ENCODE measurements at regions not wholly inside any gene's neighbourhood (a gene's known extent, or its start where the extent isn't known, plus 50 kb on each side); places are given as distances from the start of the nearest gene placed in this dataset.
A peak's percentile ranks its signal among the peaks of the same experiment; 100 is the strongest.

DNA sequence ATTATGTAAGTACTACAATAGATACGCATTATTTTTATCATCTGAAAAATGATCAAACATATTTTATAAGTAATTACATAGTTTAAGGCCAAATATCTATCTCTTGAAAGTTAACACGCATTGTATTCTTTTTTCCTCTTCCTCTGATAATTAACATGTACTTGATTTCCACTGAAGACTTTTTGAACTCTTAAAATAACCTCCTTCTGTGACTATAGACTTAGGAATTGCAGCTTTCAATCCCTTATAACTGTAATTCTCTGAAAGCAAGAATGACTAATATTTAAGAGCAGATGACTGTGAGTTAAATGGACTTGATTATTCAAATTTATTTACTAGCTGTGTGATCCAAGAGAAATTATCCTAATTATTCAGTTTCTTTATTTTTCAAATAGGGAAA, 730.6 kb upstream of the NECTIN3 start:
- 87 to 92% (median 91%) methylated on average over 2 of the region's 2 CpGs for WGBS, 4 donors
- intact Hi-C loops (cut with DNase I) = no loop called here
- Histone ChIP-seq H3K4me3 (no peak overlapping the region), H3K27me3 (no peaks in the 10 kb centered on the region), H3K27ac (no peak overlapping the region), H3K4me1 (replicated peaks in 1 of 2) (no peaks in the 10 kb centered on the region), H3K9me3 (replicated peaks in 1 of 3) (no peaks in the 10 kb centered on the region), H3K36me3 (replicated peaks in 1 of 2) (no peaks in the 10 kb centered on the region)
- DNase-seq = no peak
- TF ChIP-seq POLR2A (IDR thresholded peaks at IDR 0.05) = no peak
- TF ChIP-seq, protein P1, sequence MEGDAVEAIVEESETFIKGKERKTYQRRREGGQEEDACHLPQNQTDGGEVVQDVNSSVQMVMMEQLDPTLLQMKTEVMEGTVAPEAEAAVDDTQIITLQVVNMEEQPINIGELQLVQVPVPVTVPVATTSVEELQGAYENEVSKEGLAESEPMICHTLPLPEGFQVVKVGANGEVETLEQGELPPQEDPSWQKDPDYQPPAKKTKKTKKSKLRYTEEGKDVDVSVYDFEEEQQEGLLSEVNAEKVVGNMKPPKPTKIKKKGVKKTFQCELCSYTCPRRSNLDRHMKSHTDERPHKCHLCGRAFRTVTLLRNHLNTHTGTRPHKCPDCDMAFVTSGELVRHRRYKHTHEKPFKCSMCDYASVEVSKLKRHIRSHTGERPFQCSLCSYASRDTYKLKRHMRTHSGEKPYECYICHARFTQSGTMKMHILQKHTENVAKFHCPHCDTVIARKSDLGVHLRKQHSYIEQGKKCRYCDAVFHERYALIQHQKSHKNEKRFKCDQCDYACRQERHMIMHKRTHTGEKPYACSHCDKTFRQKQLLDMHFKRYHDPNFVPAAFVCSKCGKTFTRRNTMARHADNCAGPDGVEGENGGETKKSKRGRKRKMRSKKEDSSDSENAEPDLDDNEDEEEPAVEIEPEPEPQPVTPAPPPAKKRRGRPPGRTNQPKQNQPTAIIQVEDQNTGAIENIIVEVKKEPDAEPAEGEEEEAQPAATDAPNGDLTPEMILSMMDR (IDR thresholded peaks at IDR 0.05) = no peak

DNA sequence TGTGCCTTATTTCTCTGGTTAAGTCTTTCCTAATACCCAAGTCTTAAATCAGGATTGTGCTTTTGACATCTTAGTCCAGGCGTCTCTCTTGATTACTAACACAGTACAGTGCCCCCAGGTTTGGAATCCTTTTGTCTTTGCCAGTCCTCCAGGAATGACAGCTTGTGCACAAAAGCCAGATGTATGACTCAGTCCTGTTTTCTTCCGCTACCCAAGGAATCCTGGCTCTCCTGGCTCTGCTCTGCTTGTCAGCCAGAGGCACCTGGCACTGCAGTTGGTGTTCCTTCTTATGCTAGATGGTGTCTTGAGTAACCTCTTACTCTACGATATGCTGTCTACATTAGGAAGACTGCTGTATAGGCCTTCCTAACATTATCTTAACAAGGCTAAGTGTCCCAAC, 728.2 kb upstream of the NECTIN3 start:
- no peaks in the 10 kb centered on the region for H3K27me3 ChIP-seq
- no peaks in the 10 kb centered on the region for H3K4me1 ChIP-seq (replicated peaks in 1 of 2)
- intact Hi-C loops (cut with DNase I) = no loop called here
- peak in 1 of 7 donors; percentile 15 for DNase-seq
- H3K27ac ChIP-seq = no peak overlapping the region
- no peak for TF ChIP-seq POLR2A (IDR thresholded peaks at IDR 0.05)
- TF ChIP-seq, protein P1 (IDR thresholded peaks at IDR 0.05) = no peak
- WGBS, 4 donors = 56 to 76% (median 72%) methylated on average over 3 of the region's 3 CpGs
- H3K9me3 ChIP-seq (replicated peaks in 1 of 3) = no peaks in the 10 kb centered on the region
- H3K4me3 ChIP-seq = no peak overlapping the region
- no peaks in the 10 kb centered on the region for H3K36me3 ChIP-seq (replicated peaks in 1 of 2)

DNA sequence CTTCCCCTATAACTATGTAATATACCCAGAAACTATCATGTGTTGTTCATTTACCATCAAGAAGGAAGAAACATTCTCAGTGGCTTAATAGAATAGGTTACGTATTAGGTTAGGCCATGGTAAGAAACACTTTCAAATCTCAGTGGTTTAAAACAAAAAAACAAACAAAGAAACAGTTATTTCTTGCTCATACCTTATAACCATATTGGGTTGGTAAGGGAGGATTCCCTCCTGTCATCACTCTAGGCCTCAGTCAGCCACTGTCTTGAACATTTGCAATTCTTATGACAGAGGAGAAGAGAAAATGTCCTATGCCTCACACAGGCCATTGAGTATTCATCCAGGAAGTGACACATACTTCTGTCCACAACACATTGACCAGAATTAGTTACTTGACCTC, 727.7 kb upstream of the NECTIN3 start:
- intact Hi-C loops (cut with DNase I) = no loop called here
- Histone ChIP-seq H3K36me3 (replicated peaks in 1 of 2) (no peaks in the 10 kb centered on the region), H3K4me3 (no peak overlapping the region), H3K27ac (no peak overlapping the region), H3K4me1 (replicated peaks in 1 of 2) (no peaks in the 10 kb centered on the region), H3K9me3 (replicated peaks in 1 of 3) (no peaks in the 10 kb centered on the region), H3K27me3 (no peaks in the 10 kb centered on the region)
- no peak for DNase-seq
- TF ChIP-seq, protein P1 (IDR thresholded peaks at IDR 0.05) = no peak
- TF ChIP-seq POLR2A (IDR thresholded peaks at IDR 0.05) = no peak
- 89 to 100% (median 97%) methylated on average over 1 of the region's 1 CpG for WGBS, 4 donors

DNA sequence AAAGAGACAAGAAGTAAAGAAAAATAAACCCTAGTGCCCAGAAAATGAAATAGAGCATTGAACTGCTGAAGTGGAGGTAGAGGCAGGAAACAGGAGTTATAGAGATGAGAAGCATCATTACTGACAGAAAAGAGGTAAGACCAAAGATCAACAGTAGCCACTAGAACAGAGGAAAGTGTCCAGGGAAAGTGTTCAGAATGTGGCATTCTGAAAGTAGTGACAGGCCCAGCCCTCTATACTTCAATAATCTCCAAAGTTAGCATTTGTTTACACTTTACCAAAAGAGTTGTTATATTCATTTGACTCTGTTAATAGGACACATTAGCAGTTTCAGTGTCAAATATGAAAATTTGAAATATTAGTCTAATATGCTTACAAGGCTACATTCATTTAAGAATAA, 727.1 kb upstream of the NECTIN3 start:
- intact Hi-C loops (cut with DNase I) = no loop called here
- no peak overlapping the region for H3K27ac ChIP-seq
- no peaks in the 10 kb centered on the region for H3K9me3 ChIP-seq (replicated peaks in 1 of 3)
- no peaks in the 10 kb centered on the region for H3K4me1 ChIP-seq (replicated peaks in 1 of 2)
- H3K4me3 ChIP-seq = no peak overlapping the region
- no peak for TF ChIP-seq POLR2A (IDR thresholded peaks at IDR 0.05)
- no peak for DNase-seq
- H3K36me3 ChIP-seq (replicated peaks in 1 of 2) = no peaks in the 10 kb centered on the region
- H3K27me3 ChIP-seq = no peaks in the 10 kb centered on the region

DNA sequence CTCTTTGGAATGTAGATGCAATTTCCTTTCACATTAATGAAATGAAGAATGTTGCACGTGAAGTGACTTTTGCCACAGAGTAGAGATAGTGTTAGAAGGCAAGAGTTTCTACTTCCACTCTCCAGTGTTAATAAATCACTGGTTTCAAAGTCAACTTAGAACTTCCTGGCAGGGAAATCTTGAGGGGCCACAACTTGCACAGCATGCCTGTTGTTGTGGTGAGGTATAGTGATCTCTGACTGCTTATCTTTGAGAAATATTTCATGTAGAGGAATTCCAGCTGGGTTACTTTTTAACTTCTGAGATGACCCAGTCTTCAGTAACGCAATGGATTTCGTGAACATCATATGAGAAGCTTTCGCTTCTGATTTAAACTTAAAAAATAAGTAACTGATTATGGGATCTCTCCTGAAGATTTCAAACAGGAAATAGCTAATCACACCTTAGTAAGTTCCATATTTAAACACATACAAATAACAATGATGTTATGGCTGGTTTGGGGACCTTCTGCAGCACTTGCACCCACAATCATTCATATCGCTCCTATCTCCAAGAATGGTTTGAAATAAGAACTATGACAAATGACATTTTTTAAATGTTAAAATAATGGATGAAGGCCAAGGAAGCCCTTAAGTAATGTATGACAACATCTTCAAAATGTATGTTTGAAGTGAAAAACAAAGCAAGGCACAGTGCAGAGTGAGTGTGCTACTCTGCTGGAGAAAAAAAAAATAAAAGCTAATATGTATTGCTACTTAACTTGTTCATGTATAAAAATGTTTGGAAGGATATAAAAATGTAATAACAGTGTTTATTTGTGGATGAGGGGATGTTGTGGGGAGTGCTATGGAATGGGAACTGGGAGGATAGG, 726.5 kb upstream of the NECTIN3 start:
- Histone ChIP-seq H3K9me3 (replicated peaks in 1 of 3) (no peaks in the 10 kb centered on the region), H3K4me1 (replicated peaks in 1 of 2) (no peaks in the 10 kb centered on the region), H3K36me3 (replicated peaks in 1 of 2) (no peaks in the 10 kb centered on the region), H3K4me3 (no peak overlapping the region), H3K27me3 (no peaks in the 10 kb centered on the region), H3K27ac (no peak overlapping the region)
- TF ChIP-seq, protein P1 (IDR thresholded peaks at IDR 0.05) = no peak
- TF ChIP-seq POLR2A (IDR thresholded peaks at IDR 0.05) = no peak
- no peak for DNase-seq
- intact Hi-C loops (cut with DNase I) = no loop called here
- 64 to 72% (median 69%) methylated on average over 5 of the region's 5 CpGs for WGBS, 4 donors
